Fibroblast of lung (primary cell): ENCODE measurements at regions not wholly inside any gene's neighbourhood (a gene's known extent, or its start where the extent isn't known, plus 50 kb on each side); places are given as distances from the start of the nearest gene placed in this dataset.

Experiments
- DNase-seq, 2 donors: peaks; one replicate each; pipeline versions ENCODE4 v3.0.0 to v3.0.0-alpha.2; 2010; ENCODE audit warnings: low read depth in 2 of 2
- H2AFZ ChIP-seq: 2 replicates; pipeline ENCODE4 v1.5.1; 2012; ENCODE audit warnings: low read length, control low read depth, inconsistent platforms
- H3K27ac ChIP-seq: 2 replicates; pipeline ENCODE4 v1.5.1; 2011; ENCODE audit warnings: low read length, control low read depth; ENCODE audit not compliant: insufficient read depth
- H3K27me3 ChIP-seq: 2 replicates; pipeline ENCODE4 v1.5.1; 2011; ENCODE audit warnings: mild to moderate bottlenecking, low read length; ENCODE audit not compliant: control insufficient read depth, insufficient read depth
- H3K36me3 ChIP-seq: 2 replicates; pipeline ENCODE4 v1.5.1; 2011; ENCODE audit warnings: low read length; ENCODE audit not compliant: control insufficient read depth, insufficient read depth
- H3K4me1 ChIP-seq: 2 replicates; pipeline ENCODE4 v1.5.1; 2011; ENCODE audit warnings: low read length; ENCODE audit not compliant: control insufficient read depth, insufficient read depth; ENCODE audit errors: extremely low read depth
- H3K4me2 ChIP-seq: 2 replicates; pipeline ENCODE4 v1.5.1; 2011; ENCODE audit warnings: low read length, control low read depth; ENCODE audit not compliant: insufficient read depth; ENCODE audit errors: extremely low read depth
- H3K4me3 ChIP-seq, 4 experiments: fragments of 200-600 bp in 1 of 4; sonication (generic) in 1 of 4; replicated peaks in 1 of 4; 2 replicates each; pipeline ENCODE4 v1.5.1; 2011 to 2016; ENCODE audit warnings: low read length in 4 of 4, low read depth in 3 of 4, mild to moderate bottlenecking in 3 of 4, control low read depth in 2 of 4, inconsistent platforms in 1 of 4, mixed read lengths in 1 of 4; ENCODE audit not compliant: insufficient read depth in 1 of 4; ENCODE audit errors: control extremely low read depth in 1 of 4
- H3K79me2 ChIP-seq: 2 replicates; pipeline ENCODE4 v1.5.1; 2012; ENCODE audit warnings: mild to moderate bottlenecking, low read length, inconsistent platforms; ENCODE audit not compliant: control insufficient read depth, insufficient read depth
- H3K9ac ChIP-seq: 2 replicates; pipeline ENCODE4 v1.5.1; 2011; ENCODE audit warnings: mild to moderate bottlenecking, low read length, control low read depth; ENCODE audit not compliant: insufficient read depth
- H3K9me3 ChIP-seq: 2 replicates; pipeline ENCODE4 v1.5.1; 2012; ENCODE audit warnings: low read depth, low read length; ENCODE audit not compliant: control insufficient read depth, insufficient read depth
- H4K20me1 ChIP-seq: 2 replicates; pipeline ENCODE4 v1.5.1; 2011; ENCODE audit warnings: low read length; ENCODE audit not compliant: control insufficient read depth, insufficient read depth; ENCODE audit errors: extremely low read depth
- CTCF ChIP-seq, 2 donors: IDR thresholded peaks in 1 of 2; conservative IDR thresholded peaks in 1 of 2; 1 replicate in 1 of 2; 2 replicates in 1 of 2; pipeline ENCODE4 v1.5.1; 2011 to 2012; ENCODE audit warnings: low read length in 2 of 2, control low read depth in 1 of 2, inconsistent platforms in 1 of 2, low read depth in 1 of 2, mild to moderate bottlenecking in 1 of 2
- EZH2 ChIP-seq: IDR thresholded peaks from 2 replicates; pipeline ENCODE4 v1.5.1; 2012; ENCODE audit warnings: low read length, control low read depth, mild to moderate bottlenecking; ENCODE audit errors: missing control alignments

DNA sequence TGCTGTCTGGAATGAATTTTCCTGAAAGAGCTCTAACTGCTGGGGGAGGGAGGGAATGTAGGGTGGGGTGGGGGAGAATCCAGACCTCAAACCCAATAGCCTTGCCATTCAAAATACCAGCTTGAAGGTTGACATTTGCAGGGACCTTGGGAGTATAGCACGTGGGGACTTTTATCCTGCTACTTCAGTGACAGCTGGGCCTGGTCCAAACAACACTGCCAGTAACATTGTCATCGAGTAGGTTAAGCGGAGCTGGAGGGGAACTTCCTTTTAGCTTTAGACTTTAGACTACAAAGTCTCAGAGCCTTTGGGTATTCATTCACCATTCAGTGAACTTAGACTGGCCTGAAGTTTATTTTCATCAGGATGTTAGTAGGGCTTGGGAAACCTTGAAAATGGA, 248.7 kb downstream of the MEIS1 start:
- Histone ChIP-seq H3K79me2 (no peaks in the 10 kb centered on the region), H3K9me3 (no peaks in the 10 kb centered on the region), H3K4me2 (no peak overlapping the region), H2AFZ (no peak overlapping the region), H3K27me3 (no peaks in the 10 kb centered on the region), H3K9ac (no peak overlapping the region), H3K36me3 (no peaks in the 10 kb centered on the region), H3K4me3 (no peak overlapping the region), H3K27ac (no peak overlapping the region), H3K4me1 (no peaks in the 10 kb centered on the region), H4K20me1 (no peaks in the 10 kb centered on the region)
- TF ChIP-seq EZH2 (no peak), CTCF (conservative IDR thresholded peaks at IDR 0.05 in 1 of 2, IDR thresholded peaks at IDR 0.05 in 1 of 2; ENCODE audit: low read depth in 1 of 2, low read length in 2 of 2) (no peak)
- DNase-seq: no peak

GRCh38 chr2:66684289-66684688, 249.4 kb downstream of the MEIS1 start:
- no peak overlapping the region for H3K27ac ChIP-seq
- H3K4me2 ChIP-seq: no peak overlapping the region
- TF ChIP-seq EZH2 (no peak), CTCF (conservative IDR thresholded peaks at IDR 0.05 in 1 of 2, IDR thresholded peaks at IDR 0.05 in 1 of 2; ENCODE audit: low read depth in 1 of 2, low read length in 2 of 2) (no peak)
- H3K27me3 ChIP-seq: no peaks in the 10 kb centered on the region
- H3K4me1 ChIP-seq: no peaks in the 10 kb centered on the region
- no peaks in the 10 kb centered on the region for H3K9me3 ChIP-seq
- H4K20me1 ChIP-seq: no peaks in the 10 kb centered on the region
- DNase-seq: peak in 1 of 2 donors; percentile 42
- no peak overlapping the region for H3K4me3 ChIP-seq
- no peaks in the 10 kb centered on the region for H3K79me2 ChIP-seq
- H3K36me3 ChIP-seq: no peaks in the 10 kb centered on the region
- H2AFZ ChIP-seq: no peak overlapping the region
- no peak overlapping the region for H3K9ac ChIP-seq

- no peak overlapping the region for H3K4me3 ChIP-seq
- no peaks in the 10 kb centered on the region for H3K9me3 ChIP-seq
- no peaks in the 10 kb centered on the region for H3K79me2 ChIP-seq
- no peak overlapping the region for H2AFZ ChIP-seq
- H3K4me1 ChIP-seq: no peaks in the 10 kb centered on the region
- no peak overlapping the region for H3K9ac ChIP-seq
- no peaks in the 10 kb centered on the region for H3K36me3 ChIP-seq
- no peaks in the 10 kb centered on the region for H3K27me3 ChIP-seq
- no peak overlapping the region for H3K4me2 ChIP-seq
- no peaks in the 10 kb centered on the region for H4K20me1 ChIP-seq
- DNase-seq: peak; percentile 19 to 73
- TF ChIP-seq CTCF (conservative IDR thresholded peaks at IDR 0.05 in 1 of 2, IDR thresholded peaks at IDR 0.05 in 1 of 2; ENCODE audit: low read depth in 1 of 2, low read length in 2 of 2) (no peak), EZH2 (no peak)
- H3K27ac ChIP-seq: no peak overlapping the region
These were observed 251.8 kb downstream of the MEIS1 start for GRCh38 chr2:66686755-66687154.
